Lower leg skin (tissue), 4 donors: ENCODE measurements at regions not wholly inside any gene's neighbourhood (a gene's known extent, or its start where the extent isn't known, plus 50 kb on each side); places are given as distances from the start of the nearest gene placed in this dataset.

Experiments used
- DNase-seq, 2 donors: peaks; one replicate each; pipeline ENCODE4 v3.0.0-alpha.2; 2019; ENCODE audit warnings: low spot score in 2 of 2
- H3K4me3 ChIP-seq: fragments of 200-600 bp; sonication (generic); 2 replicates; pipeline ENCODE4 v1.5.1; 2017; ENCODE audit warnings: mild to moderate bottlenecking, low read depth; ENCODE audit not compliant: poor library complexity, severe bottlenecking
- POLR2A ChIP-seq, 2 donors: fragments of 450-650 bp; IDR thresholded peaks; one replicate each; pipeline ENCODE4 v1.6.1; 2016 to 2017; ENCODE audit warnings: antibody characterized with exemption in 2 of 2, mild to moderate bottlenecking in 1 of 2, moderate library complexity in 1 of 2
- WGBS, 2 donors: methylation state at CpG; one replicate each; pipeline ENCODE4 v1.1.5; 2018; 5-methylcytosine and 5-hydroxymethylcytosine counted together
- intact Hi-C: fragments of 100-400 bp; cut with DNase I; formaldehyde crosslinking; loops from one replicate; pipeline ENCODE4 v1.15.0; 2023; ENCODE audit warnings: low total_unique reads
- TF ChIP-seq, protein P1 (sequence below), 3 donors: fragments of 450-650 bp; IDR thresholded peaks; one replicate each; pipeline ENCODE4 v1.5.1; 2016; ENCODE audit warnings: antibody characterized with exemption in 3 of 3, mild to moderate bottlenecking in 3 of 3, moderate library complexity in 2 of 3

DNA sequence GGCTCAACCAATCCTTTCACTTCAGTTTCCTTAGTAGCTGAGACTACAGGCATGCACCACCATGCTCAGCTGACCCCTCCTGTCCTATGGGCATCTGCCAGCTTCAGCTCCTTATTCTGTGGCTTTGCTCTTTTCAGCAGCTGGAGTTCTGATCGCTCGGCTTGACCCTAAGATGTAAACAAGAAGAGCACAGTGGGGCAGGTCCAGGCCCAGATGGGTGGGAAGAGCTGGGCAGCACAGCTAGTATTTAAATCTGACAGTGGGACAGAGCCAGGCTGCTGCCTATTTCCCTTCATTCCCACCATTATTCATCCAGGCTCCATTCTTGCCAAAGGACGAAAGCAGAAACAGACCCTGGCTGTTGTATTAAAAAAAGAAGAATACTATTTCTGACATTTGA is 494.9 kb upstream of the PODXL start:
- H3K4me3 ChIP-seq = no peak overlapping the region
- intact Hi-C loops = no loop called here
- no peak for TF ChIP-seq POLR2A (IDR thresholded peaks at IDR 0.05)
- TF ChIP-seq, protein P1, sequence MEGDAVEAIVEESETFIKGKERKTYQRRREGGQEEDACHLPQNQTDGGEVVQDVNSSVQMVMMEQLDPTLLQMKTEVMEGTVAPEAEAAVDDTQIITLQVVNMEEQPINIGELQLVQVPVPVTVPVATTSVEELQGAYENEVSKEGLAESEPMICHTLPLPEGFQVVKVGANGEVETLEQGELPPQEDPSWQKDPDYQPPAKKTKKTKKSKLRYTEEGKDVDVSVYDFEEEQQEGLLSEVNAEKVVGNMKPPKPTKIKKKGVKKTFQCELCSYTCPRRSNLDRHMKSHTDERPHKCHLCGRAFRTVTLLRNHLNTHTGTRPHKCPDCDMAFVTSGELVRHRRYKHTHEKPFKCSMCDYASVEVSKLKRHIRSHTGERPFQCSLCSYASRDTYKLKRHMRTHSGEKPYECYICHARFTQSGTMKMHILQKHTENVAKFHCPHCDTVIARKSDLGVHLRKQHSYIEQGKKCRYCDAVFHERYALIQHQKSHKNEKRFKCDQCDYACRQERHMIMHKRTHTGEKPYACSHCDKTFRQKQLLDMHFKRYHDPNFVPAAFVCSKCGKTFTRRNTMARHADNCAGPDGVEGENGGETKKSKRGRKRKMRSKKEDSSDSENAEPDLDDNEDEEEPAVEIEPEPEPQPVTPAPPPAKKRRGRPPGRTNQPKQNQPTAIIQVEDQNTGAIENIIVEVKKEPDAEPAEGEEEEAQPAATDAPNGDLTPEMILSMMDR (IDR thresholded peaks at IDR 0.05) = no peak
- DNase-seq = no peak
- WGBS, 2 donors = 57 to 59% methylated on average over 3 of the region's 3 CpGs

DNA sequence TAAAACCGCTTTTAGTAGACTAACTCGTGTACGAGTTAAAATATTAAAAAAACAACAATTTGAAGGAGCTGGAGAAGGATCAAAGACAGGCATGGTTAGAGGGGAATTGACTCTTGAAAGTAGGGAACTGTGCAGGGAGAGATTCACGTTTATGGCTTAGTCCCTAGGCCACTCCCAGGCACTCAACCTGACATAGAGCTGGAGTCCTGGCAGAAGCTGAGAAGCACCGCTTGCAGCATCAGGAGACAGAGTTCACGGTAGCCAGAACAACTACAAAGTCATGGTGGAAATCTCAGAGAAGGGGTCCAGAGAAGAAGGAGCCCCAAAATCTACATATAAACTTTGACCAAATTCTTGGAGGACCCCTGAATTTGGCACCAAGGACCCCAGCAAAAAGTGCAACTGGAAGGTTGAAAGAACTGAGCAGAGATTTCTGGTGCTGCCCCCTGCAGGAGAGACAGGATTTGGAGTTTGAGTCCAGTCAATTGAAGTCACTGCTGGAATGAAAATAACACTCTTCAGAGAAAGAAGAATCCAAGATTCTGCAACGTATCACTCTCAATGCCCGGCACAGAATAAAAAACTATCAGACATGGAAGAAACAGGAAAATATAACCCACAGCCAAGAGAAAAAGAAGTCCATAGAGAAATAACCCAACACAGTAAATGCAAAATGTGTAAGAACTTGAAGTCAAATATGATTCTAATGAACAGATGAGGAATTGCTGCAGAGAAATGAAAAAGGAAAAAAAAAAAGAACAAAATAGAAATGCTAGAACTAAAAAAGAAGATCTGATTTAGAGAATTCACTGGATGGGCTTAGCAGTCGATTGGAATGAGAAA is 493.3 kb upstream of the PODXL start:
- 44 to 50% methylated on average over 9 of the region's 9 CpGs for WGBS, 2 donors
- intact Hi-C loops = no loop called here
- no peak for DNase-seq
- TF ChIP-seq, protein P1 (IDR thresholded peaks at IDR 0.05) = no peak
- no peak for TF ChIP-seq POLR2A (IDR thresholded peaks at IDR 0.05)
- H3K4me3 ChIP-seq = no peak overlapping the region

DNA sequence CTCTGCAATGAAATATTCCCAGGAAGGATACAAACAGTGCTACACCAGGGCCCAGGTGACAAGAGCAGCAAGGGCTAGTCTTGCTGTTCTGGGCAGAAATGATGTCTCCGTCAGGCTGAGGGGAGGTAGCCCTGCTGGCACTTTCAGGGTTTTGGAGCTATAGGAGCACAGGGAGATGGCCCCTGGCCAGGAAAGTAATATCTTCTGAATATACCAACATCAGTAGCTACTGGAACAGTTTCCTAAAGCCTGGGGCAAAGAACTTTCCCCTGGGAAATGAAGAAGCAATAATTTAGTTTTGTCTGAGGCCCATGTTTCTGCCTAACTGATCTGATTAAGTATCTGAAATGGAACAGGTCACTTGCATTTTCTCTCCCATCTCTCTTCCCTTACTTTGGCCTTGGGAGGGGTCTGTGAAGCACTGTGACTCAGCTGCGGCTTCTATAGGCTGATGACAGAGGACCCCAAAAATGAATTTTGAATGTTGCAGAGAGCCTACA is 489.1 kb upstream of the PODXL start:
- TF ChIP-seq, protein P1 (IDR thresholded peaks at IDR 0.05) = no peak
- TF ChIP-seq POLR2A (IDR thresholded peaks at IDR 0.05) = no peak
- WGBS, 2 donors = 86 to 94% methylated on average over 2 of the region's 2 CpGs
- intact Hi-C loops = no loop called here
- DNase-seq = no peak
- H3K4me3 ChIP-seq = no peak overlapping the region

DNA sequence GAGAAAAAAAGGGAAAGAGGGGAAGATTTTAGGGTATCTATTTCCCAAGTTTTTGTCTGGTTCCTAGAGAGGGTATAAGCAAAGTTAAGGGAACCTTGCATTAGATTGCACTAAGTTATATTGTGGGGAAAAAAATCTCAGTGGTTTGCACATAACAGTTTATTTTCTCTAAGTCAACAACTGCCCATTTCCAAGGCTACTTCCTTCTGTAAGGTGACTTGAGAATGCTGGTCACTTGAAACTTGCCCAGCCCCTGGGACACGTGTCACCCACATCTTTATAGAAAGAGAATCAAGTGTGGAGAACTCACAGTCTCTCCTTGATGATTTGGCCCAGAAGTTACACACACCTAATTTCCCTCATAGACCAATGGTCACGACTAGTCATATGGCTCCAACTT is 488.6 kb upstream of the PODXL start:
- 70 to 80% methylated on average over 2 of the region's 2 CpGs for WGBS, 2 donors
- intact Hi-C loops = no loop called here
- no peak for DNase-seq
- no peak for TF ChIP-seq POLR2A (IDR thresholded peaks at IDR 0.05)
- TF ChIP-seq, protein P1 (IDR thresholded peaks at IDR 0.05) = no peak
- H3K4me3 ChIP-seq = no peak overlapping the region

DNA sequence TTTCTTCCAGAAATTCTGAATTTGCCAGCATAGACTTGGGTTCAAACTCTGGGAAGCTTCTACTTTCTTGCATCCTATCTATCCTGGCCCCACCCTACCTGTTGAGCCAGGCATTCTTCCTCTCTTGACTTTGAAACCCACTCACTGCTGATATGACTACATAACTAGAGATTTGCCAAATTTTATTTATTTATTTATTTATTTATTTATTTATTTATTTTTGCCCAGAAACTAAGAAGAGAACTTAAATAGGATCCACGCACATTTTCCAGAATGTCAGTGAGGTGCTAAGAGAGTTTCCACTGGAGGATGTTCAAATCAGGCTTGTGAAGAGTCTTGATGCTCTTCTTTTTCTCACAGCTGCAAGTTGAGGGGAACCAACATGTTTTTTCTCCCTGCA is 487.8 kb upstream of the PODXL start:
- DNase-seq = no peak
- intact Hi-C loops = no loop called here
- H3K4me3 ChIP-seq = no peak overlapping the region
- no peak for TF ChIP-seq POLR2A (IDR thresholded peaks at IDR 0.05)
- TF ChIP-seq, protein P1 (IDR thresholded peaks at IDR 0.05) = no peak
- 92 to 96% methylated on average over 1 of the region's 1 CpG for WGBS, 2 donors
